ENCODE measurements at regions not wholly inside any gene's neighbourhood (a gene's known extent, or its start where the extent isn't known, plus 50 kb on each side); places are given as distances from the start of the nearest gene placed in this dataset.

DNA sequence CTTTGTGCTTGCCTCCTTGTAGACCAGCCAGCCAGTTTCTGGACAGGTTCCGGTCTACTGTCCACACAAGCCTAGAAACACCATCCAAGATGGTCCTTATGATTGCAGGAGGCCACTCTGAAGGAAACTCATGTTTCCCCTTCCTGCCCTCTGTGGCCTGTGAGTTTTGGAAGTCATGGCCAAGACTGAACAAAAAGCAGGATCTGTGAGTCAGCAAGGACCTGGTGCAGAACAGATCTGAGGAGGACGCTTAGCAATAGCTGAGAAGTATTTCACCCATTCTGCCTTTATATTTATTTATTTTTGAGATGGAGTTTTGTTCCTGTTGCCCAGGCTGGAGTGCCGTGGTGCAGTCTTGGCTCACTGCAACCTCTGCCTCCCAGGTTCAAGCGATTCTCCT is 134.6 kb upstream of the EEF1E1 start:
- TF ChIP-seq, protein P1, sequence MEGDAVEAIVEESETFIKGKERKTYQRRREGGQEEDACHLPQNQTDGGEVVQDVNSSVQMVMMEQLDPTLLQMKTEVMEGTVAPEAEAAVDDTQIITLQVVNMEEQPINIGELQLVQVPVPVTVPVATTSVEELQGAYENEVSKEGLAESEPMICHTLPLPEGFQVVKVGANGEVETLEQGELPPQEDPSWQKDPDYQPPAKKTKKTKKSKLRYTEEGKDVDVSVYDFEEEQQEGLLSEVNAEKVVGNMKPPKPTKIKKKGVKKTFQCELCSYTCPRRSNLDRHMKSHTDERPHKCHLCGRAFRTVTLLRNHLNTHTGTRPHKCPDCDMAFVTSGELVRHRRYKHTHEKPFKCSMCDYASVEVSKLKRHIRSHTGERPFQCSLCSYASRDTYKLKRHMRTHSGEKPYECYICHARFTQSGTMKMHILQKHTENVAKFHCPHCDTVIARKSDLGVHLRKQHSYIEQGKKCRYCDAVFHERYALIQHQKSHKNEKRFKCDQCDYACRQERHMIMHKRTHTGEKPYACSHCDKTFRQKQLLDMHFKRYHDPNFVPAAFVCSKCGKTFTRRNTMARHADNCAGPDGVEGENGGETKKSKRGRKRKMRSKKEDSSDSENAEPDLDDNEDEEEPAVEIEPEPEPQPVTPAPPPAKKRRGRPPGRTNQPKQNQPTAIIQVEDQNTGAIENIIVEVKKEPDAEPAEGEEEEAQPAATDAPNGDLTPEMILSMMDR (IDR thresholded peaks at IDR 0.05; ENCODE audit: borderline replicate concordance, control extremely low read depth, extremely low read depth, insufficient read depth, missing control alignments), result no peak
- no peak for DNase-seq (ENCODE audit: low spot score)
- in situ Hi-C loops (cut with MboI; ENCODE audit: low sequenced_read_pairs, unreplicated experiment), result no loop called here

DNA sequence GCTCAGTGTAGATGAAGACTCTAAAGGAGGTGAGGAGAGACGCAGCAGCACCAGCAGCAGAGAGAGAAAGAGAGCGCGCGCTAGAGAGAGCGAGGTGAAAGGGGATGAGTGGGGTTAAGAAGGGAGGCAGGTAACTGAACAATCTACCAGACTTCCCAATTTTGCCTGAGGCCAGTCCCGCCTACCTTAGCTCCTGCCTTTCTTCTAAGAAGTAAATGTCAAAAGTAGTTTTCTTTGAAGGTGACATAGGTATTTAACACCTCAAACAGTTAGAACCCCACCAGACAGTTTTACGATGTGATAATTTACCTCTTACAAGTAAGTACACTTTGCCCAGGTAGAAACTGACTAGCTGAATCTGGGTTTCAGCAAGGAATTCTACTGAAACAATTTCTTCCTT is 132.0 kb upstream of the EEF1E1 start:
- in situ Hi-C loops (cut with MboI; ENCODE audit: low sequenced_read_pairs, unreplicated experiment), result no loop called here
- TF ChIP-seq, protein P1 (IDR thresholded peaks at IDR 0.05; ENCODE audit: borderline replicate concordance, control extremely low read depth, extremely low read depth, insufficient read depth, missing control alignments), result no peak
- no peak for DNase-seq (ENCODE audit: low spot score)

DNA sequence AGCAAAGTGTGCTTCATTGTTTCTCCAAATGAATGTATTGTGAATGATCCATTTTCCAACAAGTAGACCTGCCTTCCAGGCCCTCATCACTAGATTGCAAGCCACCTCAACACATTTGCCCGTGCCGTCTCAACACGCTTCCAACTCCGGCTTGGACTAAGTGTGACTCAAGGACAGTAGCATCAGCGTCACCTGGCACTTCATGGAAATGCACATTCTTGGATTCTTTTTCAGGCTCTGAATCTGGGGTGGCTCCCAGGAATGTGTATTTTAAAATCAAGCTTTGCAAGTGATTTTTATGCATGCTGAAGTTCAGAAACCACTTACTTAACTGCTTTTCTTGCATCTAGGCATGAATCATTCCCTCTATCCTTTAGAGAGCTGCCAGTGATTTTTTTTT is 129.6 kb upstream of the EEF1E1 start:
- TF ChIP-seq, protein P1 (IDR thresholded peaks at IDR 0.05; ENCODE audit: borderline replicate concordance, control extremely low read depth, extremely low read depth, insufficient read depth, missing control alignments), result no peak
- in situ Hi-C loops (cut with MboI; ENCODE audit: low sequenced_read_pairs, unreplicated experiment), result no loop called here
- no peak for DNase-seq (ENCODE audit: low spot score)

DNA sequence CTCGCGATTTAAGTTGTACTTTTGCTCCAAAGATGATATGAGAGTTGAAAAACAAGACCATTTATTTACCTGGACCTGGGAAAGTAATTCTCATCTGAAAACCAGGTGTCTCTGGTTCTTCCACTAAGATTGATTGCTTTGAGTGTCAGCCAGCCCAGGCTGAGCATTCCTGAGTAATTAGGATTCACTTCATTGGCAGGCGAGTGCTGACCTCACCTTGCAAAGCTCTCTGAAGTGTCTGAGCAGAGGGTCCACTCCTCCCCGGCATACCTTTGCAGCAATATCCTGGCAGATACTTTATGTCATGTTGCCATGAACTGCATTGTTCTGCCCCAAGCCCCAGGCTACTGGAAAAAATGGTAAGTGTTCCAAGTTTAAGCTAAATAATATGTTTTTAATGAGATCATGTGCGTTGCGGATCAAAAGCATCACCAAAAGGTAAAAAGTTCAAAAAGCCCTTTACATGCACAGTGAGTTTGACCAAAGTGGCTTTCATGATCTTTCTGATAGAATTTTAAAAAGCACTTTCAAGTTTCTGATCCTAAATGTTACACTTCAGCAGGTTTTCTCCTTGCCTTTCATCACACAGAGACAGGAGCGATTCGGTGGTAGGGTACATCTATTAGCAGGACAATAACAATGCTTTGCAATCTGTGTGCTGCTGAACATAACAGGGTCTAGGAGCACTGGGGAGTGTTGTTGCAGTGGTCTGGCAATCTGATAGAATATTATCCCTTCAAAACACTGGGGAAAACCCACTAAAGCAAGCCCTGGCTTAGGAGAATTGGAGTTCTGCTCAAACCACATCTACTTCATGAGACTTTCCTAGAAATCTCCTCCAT is 127.8 kb upstream of the EEF1E1 start:
- DNase-seq (ENCODE audit: low spot score), result no peak
- TF ChIP-seq, protein P1 (IDR thresholded peaks at IDR 0.05; ENCODE audit: borderline replicate concordance, control extremely low read depth, extremely low read depth, insufficient read depth, missing control alignments), result no peak
- in situ Hi-C loops (cut with MboI; ENCODE audit: low sequenced_read_pairs, unreplicated experiment), result no loop called here

DNA sequence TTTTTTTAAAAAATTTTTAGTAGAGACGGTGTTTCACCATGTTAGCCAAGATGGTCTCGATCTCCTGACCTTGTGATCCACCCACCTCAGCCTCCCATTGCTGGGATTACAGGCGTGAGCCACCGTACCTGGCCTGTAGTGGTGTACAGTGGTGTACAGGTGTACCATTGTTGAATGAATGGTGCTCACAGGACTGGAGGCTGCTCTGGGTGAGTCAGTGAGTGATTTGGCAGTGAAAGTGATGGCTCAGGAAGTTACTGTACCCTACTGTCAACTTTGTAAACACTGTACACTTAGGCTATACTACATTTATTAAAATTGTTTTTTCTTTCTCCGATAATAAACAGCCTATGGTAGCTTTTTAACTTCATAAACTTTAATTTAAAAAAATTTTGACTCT is 122.8 kb upstream of the EEF1E1 start:
- TF ChIP-seq, protein P1 (IDR thresholded peaks at IDR 0.05; ENCODE audit: borderline replicate concordance, control extremely low read depth, extremely low read depth, insufficient read depth, missing control alignments), result no peak
- no peak for DNase-seq (ENCODE audit: low spot score)

DNA sequence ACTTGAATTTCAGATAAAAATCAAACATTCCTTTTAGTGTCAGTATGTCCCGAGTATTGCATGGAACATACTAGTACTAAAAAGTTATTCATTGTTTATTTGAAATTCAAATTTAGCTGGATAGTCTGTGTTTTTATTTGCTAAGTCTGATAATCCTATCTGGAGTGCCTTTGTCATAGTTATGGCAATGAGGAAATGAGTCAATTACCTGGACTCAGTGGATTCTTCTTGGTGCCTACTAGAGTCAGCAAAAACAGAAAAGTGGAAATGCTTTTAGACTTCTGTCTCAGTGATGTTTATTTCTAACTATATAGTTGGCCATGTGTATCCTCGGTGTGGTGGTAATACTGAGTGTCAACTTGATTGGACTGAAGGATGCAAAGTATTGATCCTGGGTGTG is 121.3 kb upstream of the EEF1E1 start:
- in situ Hi-C loops (cut with MboI; ENCODE audit: low sequenced_read_pairs, unreplicated experiment), result loop anchor here (25.0 kb wide), 1 partner anchor 511 kb away; no protein-coding TSS in a partner anchor
- no peak for DNase-seq (ENCODE audit: low spot score)
- TF ChIP-seq, protein P1 (IDR thresholded peaks at IDR 0.05; ENCODE audit: borderline replicate concordance, control extremely low read depth, extremely low read depth, insufficient read depth, missing control alignments), result no peak

More for the DNA sequence above, 122.8 kb upstream of the EEF1E1 start:
- in situ Hi-C loops (cut with MboI; ENCODE audit: low sequenced_read_pairs, unreplicated experiment), result no loop called here

All from GM13976 (cell line).